Breast epithelium (tissue), 4 donors: ENCODE measurements at regions not wholly inside any gene's neighbourhood (a gene's known extent, or its start where the extent isn't known, plus 50 kb on each side); places are given as distances from the start of the nearest gene placed in this dataset.
"Not testable (repeated sequence)": the region's sequence is repeated elsewhere in the genome, so short reads cannot be mapped to it uniquely, and the experiment has no call there.

ENCODE experiments used
- DNase-seq, 2 donors: peaks; one replicate each; pipeline ENCODE4 v3.0.0-alpha.2; 2019; ENCODE audit warnings: low spot score in 2 of 2
- H3K27ac ChIP-seq, 2 donors: fragments of 200-600 bp; sonication (generic) in 1 of 2; one replicate each; pipeline ENCODE4 v1.5.1; 2016 to 2019; ENCODE audit warnings: mild to moderate bottlenecking in 1 of 2
- H3K27me3 ChIP-seq, 2 donors: fragments of 200-600 bp; sonication (generic) in 1 of 2; one replicate each; pipeline versions ENCODE4 v1.5.1 to v1.6.0; 2017 to 2019; ENCODE audit warnings: control low read depth in 1 of 2, mild to moderate bottlenecking in 1 of 2
- H3K36me3 ChIP-seq: fragments of 200-600 bp; one replicate; pipeline ENCODE4 v1.5.1; 2019
- H3K4me1 ChIP-seq, 2 donors: fragments of 200-600 bp; sonication (generic); one replicate each; pipeline ENCODE4 v1.5.1; 2016 to 2019; ENCODE audit warnings: control low read depth in 1 of 2
- H3K4me3 ChIP-seq, 3 donors: fragments of 200-600 bp; sonication (generic); 1 replicate in 2 of 3; 2 replicates in 1 of 3; pipeline ENCODE4 v1.5.1; 2016 to 2019; ENCODE audit warnings: mild to moderate bottlenecking in 3 of 3, moderate library complexity in 2 of 3
- H3K9me3 ChIP-seq, 2 donors: fragments of 200-600 bp; sonication (generic) in 1 of 2; one replicate each; pipeline ENCODE4 v1.5.1; 2016 to 2019; ENCODE audit warnings: control low read depth in 1 of 2
- POLR2A ChIP-seq: fragments of 450-650 bp; IDR thresholded peaks from one replicate; pipeline ENCODE4 v1.6.1; 2016; ENCODE audit warnings: antibody characterized with exemption, mild to moderate bottlenecking, moderate library complexity
- POLR2AphosphoS5 ChIP-seq, 3 donors: sonication (generic); formaldehyde crosslinking; IDR thresholded peaks; one replicate each; pipeline ENCODE4 v1.6.1; 2017; ENCODE audit warnings: antibody characterized with exemption in 3 of 3
- intact Hi-C: fragments of 100-400 bp; cut with DNase I; formaldehyde crosslinking; loops from one replicate; pipeline ENCODE4 v1.15.1; 2023; ENCODE audit warnings: low total_unique reads
- TF ChIP-seq, protein P1 (sequence below), 3 donors: fragments of 450-650 bp; IDR thresholded peaks; one replicate each; pipeline ENCODE4 v1.5.1; 2016 to 2017; ENCODE audit warnings: antibody characterized with exemption in 3 of 3, mild to moderate bottlenecking in 3 of 3, moderate library complexity in 3 of 3

DNA sequence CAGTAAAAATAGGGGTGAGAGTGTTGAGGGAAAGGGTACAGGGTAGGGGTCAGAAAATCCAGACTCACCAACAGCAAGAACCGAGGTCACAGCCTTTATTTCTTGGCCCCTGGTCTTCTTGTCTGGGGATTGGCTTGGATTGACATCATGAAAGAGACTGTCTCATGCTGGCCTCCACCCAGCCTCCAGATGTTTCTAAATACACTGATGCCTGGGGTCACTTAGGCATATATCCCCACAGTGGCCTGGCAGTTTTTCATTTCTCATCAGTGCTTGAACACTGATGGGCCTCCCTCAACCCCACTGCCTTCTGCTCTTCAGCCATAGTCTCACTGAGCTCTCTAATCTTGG is 173.9 kb downstream of the RTL9 start:
- intact Hi-C loops: no loop called here
- H3K27me3 ChIP-seq: peaks cover 0 to 48% of the 10 kb centered on the region in 2 donors
- H3K27ac ChIP-seq: peak overlapping the region in 1 of 2 donors; percentile 40
- no peaks in the 10 kb centered on the region for H3K4me1 ChIP-seq
- DNase-seq: no peak
- peaks cover 0 to 5% of the 10 kb centered on the region in 2 donors for H3K9me3 ChIP-seq
- TF ChIP-seq POLR2A (no peak), POLR2AphosphoS5 (IDR thresholded peaks at IDR 0.05) (no peak)
- TF ChIP-seq, protein P1, sequence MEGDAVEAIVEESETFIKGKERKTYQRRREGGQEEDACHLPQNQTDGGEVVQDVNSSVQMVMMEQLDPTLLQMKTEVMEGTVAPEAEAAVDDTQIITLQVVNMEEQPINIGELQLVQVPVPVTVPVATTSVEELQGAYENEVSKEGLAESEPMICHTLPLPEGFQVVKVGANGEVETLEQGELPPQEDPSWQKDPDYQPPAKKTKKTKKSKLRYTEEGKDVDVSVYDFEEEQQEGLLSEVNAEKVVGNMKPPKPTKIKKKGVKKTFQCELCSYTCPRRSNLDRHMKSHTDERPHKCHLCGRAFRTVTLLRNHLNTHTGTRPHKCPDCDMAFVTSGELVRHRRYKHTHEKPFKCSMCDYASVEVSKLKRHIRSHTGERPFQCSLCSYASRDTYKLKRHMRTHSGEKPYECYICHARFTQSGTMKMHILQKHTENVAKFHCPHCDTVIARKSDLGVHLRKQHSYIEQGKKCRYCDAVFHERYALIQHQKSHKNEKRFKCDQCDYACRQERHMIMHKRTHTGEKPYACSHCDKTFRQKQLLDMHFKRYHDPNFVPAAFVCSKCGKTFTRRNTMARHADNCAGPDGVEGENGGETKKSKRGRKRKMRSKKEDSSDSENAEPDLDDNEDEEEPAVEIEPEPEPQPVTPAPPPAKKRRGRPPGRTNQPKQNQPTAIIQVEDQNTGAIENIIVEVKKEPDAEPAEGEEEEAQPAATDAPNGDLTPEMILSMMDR (IDR thresholded peaks at IDR 0.05): no peak
- H3K4me3 ChIP-seq: no peak overlapping the region
- no peaks in the 10 kb centered on the region for H3K36me3 ChIP-seq

DNA sequence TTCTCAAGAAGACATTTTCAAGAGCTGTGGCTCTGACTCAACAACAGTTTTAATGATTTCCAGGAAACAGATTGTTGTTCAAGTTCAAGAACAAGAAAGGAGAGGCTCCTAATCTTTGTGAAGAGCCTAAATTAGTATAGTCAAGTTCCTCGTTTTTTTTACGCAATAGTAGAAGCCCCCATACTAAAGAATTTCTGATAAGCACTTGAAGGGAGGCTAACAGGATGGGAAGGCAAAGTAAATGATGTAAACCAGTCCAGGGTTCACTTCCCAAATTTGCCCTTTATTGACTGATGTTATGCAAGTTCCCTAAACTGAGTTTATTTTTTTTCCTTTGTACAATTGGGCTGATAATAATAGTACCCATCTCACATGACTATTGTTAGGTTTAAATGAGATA is 178.2 kb downstream of the RTL9 start:
- TF ChIP-seq, protein P1 (IDR thresholded peaks at IDR 0.05): no peak
- no peak for TF ChIP-seq POLR2AphosphoS5 (IDR thresholded peaks at IDR 0.05)
- no peak for TF ChIP-seq POLR2A
- H3K27ac ChIP-seq: peak overlapping the region in 1 of 2 donors; percentile 44
- no peaks in the 10 kb centered on the region for H3K4me1 ChIP-seq
- H3K27me3 ChIP-seq: peaks cover 0 to 28% of the 10 kb centered on the region in 2 donors
- DNase-seq: no peak
- no peak overlapping the region for H3K4me3 ChIP-seq
- H3K36me3 ChIP-seq: no peaks in the 10 kb centered on the region
- peaks cover 0 to 24% of the 10 kb centered on the region in 2 donors for H3K9me3 ChIP-seq
- intact Hi-C loops: no loop called here

DNA sequence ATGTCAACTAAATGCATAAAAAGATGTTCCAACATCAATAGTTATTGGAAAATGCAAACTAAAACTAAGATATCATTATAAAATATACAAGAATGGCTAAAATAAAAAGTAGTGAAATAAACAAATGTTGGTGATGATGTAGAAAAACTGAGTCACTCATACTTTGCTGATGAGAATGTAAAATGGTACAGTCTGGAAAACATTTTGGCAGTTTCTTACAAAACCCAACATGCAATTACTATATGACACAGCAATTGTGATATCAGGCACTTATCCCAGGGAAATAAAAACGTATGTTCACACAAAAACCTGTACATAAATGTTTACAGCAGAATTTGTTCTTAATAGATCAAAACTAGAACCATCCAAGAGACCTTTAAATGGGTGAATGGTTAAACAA is 182.6 kb downstream of the RTL9 start:
- no peak for DNase-seq
- TF ChIP-seq, protein P1 (IDR thresholded peaks at IDR 0.05): no peak
- TF ChIP-seq POLR2AphosphoS5 (IDR thresholded peaks at IDR 0.05): no peak
- no peak for TF ChIP-seq POLR2A

DNA sequence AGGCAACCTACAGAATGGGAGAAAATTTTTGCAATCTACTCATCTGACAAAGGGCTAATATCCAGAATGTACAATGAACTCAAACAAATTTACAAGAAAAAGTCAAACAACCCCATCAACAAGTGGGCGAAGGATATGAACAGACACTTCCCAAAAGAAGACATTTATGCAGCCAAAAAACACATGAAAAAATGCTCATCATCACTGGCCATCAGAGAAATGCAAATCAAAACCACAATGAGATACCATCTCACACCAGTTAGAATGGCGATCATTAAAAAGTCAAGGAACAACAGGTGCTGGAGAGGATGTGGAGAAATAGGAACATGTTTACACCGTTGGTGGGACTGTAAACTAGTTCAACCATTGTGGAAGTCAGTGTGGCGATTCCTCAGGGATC is 192.2 kb downstream of the RTL9 start:
- H3K4me3 ChIP-seq, H3K9me3 ChIP-seq, H3K27ac ChIP-seq, H3K36me3 ChIP-seq, H3K27me3 ChIP-seq, DNase-seq, H3K4me1 ChIP-seq, intact Hi-C loops: not testable (repeated sequence)

More for the DNA sequence above, 182.6 kb downstream of the RTL9 start:
- no peaks in the 10 kb centered on the region for H3K36me3 ChIP-seq
- H3K4me3 ChIP-seq: no peak overlapping the region
- H3K9me3 ChIP-seq: peaks cover 0 to 24% of the 10 kb centered on the region in 2 donors
- H3K27ac ChIP-seq: no peak overlapping the region
- intact Hi-C loops: no loop called here
- peaks cover 0 to 36% of the 10 kb centered on the region in 2 donors for H3K27me3 ChIP-seq
- no peaks in the 10 kb centered on the region for H3K4me1 ChIP-seq

DNA sequence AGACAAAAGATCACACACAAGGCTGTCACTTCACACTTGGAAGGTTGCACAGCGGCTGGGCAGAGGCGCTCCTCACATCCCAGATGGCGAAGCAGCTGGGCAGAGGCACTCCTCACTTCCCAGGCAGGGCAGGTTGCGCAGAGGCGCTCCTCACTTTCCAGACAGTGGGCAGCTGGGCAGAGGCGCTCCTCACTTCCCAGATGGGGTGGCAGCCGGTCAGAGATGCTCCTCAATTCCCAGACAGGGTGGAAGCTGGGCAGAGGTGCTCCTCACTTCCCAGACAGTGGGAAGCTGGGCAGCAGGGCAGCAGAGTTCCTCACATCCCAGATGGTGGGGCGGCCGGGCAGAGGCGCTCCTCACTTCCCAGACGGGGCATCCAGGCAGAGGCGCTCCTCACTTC is 199.2 kb downstream of the RTL9 start:
- DNase-seq: no peak
- Histone ChIP-seq H3K9me3 (peaks cover 16 to 27% of the 10 kb centered on the region in 2 donors), H3K27ac (no peak overlapping the region), H3K4me1 (no peaks in the 10 kb centered on the region), H3K36me3 (no peaks in the 10 kb centered on the region), H3K27me3 (peaks cover 0 to 20% of the 10 kb centered on the region in 2 donors), H3K4me3 (no peak overlapping the region)
- TF ChIP-seq, protein P1 (IDR thresholded peaks at IDR 0.05): no peak
- intact Hi-C loops: no loop called here

DNA sequence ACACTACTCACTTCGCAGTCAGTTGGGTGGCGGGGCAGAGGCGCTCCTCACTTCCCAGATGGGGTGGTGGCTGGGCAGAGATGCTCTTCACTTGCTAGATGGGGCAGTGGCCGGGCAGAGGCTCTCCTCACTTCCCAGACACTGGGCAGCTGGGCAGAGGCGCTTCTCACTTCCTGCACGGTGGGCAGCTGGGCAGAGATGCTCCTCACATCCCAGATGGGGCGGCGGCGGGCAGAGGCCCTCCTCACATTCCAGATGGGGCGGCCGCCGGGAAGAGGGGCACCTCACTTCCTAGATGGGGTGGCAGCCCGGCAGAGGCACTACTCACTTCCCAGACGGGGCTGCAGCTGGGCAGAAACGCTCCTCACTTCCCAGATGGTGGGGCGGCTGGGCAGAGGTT is 199.8 kb downstream of the RTL9 start:
- DNase-seq: no peak
- H3K4me1 ChIP-seq: no peaks in the 10 kb centered on the region
- no peak for TF ChIP-seq POLR2AphosphoS5 (IDR thresholded peaks at IDR 0.05)
- TF ChIP-seq POLR2A: no peak
- TF ChIP-seq, protein P1 (IDR thresholded peaks at IDR 0.05): no peak
- no peak overlapping the region for H3K4me3 ChIP-seq
- no peak overlapping the region for H3K27ac ChIP-seq
- peaks cover 0 to 21% of the 10 kb centered on the region in 2 donors for H3K27me3 ChIP-seq
- intact Hi-C loops: no loop called here
- H3K36me3 ChIP-seq: no peaks in the 10 kb centered on the region
- H3K9me3 ChIP-seq: peaks cover 16 to 27% of the 10 kb centered on the region in 2 donors
